ENCODE measurements at regions not wholly inside any gene's neighbourhood (a gene's known extent, or its start where the extent isn't known, plus 50 kb on each side); places are given as distances from the start of the nearest gene placed in this dataset.

DNA sequence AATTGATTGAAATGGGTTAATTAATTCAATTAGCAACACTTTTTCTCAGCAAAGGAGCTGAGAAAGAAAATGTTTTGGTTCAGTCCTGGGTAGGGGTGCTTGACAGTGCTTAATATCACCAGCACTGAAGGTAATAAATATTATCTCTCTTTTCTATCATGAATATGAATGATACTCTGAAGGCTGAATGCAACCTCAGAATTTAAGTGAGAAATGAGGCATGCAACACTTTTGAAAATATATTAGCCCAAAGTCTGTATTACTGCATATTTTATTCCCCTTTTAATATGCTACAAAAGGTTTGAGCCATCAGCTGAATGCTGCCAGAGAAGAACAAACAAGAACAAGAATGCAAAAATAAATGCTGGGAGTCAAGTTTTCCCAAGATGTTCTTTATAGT is 52.0 kb upstream of the SAMSN1 start:
- Histone ChIP-seq H3K4me3 (no peak overlapping the region), H3K27ac (no peak overlapping the region)
- TF ChIP-seq, protein P1, sequence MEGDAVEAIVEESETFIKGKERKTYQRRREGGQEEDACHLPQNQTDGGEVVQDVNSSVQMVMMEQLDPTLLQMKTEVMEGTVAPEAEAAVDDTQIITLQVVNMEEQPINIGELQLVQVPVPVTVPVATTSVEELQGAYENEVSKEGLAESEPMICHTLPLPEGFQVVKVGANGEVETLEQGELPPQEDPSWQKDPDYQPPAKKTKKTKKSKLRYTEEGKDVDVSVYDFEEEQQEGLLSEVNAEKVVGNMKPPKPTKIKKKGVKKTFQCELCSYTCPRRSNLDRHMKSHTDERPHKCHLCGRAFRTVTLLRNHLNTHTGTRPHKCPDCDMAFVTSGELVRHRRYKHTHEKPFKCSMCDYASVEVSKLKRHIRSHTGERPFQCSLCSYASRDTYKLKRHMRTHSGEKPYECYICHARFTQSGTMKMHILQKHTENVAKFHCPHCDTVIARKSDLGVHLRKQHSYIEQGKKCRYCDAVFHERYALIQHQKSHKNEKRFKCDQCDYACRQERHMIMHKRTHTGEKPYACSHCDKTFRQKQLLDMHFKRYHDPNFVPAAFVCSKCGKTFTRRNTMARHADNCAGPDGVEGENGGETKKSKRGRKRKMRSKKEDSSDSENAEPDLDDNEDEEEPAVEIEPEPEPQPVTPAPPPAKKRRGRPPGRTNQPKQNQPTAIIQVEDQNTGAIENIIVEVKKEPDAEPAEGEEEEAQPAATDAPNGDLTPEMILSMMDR (IDR thresholded peaks at IDR 0.05), result no peak
- DNase-seq (ENCODE audit: low spot score), result no peak

Measured in coronary artery (tissue), 2 donors.